ENCODE measurements at regions not wholly inside any gene's neighbourhood (a gene's known extent, or its start where the extent isn't known, plus 50 kb on each side); places are given as distances from the start of the nearest gene placed in this dataset.
A peak's percentile ranks its signal among the peaks of the same experiment; 100 is the strongest.

- H3K4me3 ChIP-seq = no peak overlapping the region
- TF ChIP-seq EP300 (IDR thresholded peaks at IDR 0.05) (no peak), CTCF (IDR thresholded peaks at IDR 0.05) (no peak), POLR2AphosphoS5 (IDR thresholded peaks at IDR 0.05) (no peak), POLR2A (IDR thresholded peaks at IDR 0.05) (no peak)
- H3K9me3 ChIP-seq = peaks cover 0 to 6% (median 0%) of the 10 kb centered on the region in 3 donors
- no peak for ATAC-seq
- H3K27me3 ChIP-seq = no peaks in the 10 kb centered on the region
- H3K27ac ChIP-seq = no peak overlapping the region
- no peaks in the 10 kb centered on the region for H3K36me3 ChIP-seq
- H3K4me1 ChIP-seq = no peaks in the 10 kb centered on the region
- 51 to 76% methylated on average over 2 of the region's 2 CpGs for WGBS, 2 donors (ENCODE audit: low coverage in 1 of 2)
Measured at GRCh38 chr5:58273711-58274110, 186.2 kb downstream of the PLK2 start.

GRCh38 chr5:58268268-58268667, 191.6 kb downstream of the PLK2 start:
- ATAC-seq = peak; percentile 16
- no peak for TF ChIP-seq POLR2AphosphoS5 (IDR thresholded peaks at IDR 0.05)
- no peak for TF ChIP-seq POLR2A (IDR thresholded peaks at IDR 0.05)
- TF ChIP-seq EP300 (IDR thresholded peaks at IDR 0.05) = no peak
- TF ChIP-seq CTCF (IDR thresholded peaks at IDR 0.05) = no peak

GRCh38 chr5:58266402-58266801, 193.5 kb downstream of the PLK2 start:
- Histone ChIP-seq H3K4me1 (no peaks in the 10 kb centered on the region), H3K27me3 (no peaks in the 10 kb centered on the region), H3K9me3 (no peaks in the 10 kb centered on the region), H3K36me3 (no peaks in the 10 kb centered on the region), H3K27ac (no peak overlapping the region), H3K4me3 (no peak overlapping the region)
- no peak for ATAC-seq
- TF ChIP-seq POLR2AphosphoS5 (IDR thresholded peaks at IDR 0.05) (no peak), POLR2A (IDR thresholded peaks at IDR 0.05) (no peak), EP300 (IDR thresholded peaks at IDR 0.05) (no peak), CTCF (IDR thresholded peaks at IDR 0.05) (no peak)

More at GRCh38 chr5:58268268-58268667, 191.6 kb downstream of the PLK2 start:
- no peaks in the 10 kb centered on the region for H3K9me3 ChIP-seq
- no peaks in the 10 kb centered on the region for H3K4me1 ChIP-seq
- H3K4me3 ChIP-seq = no peak overlapping the region
- no peaks in the 10 kb centered on the region for H3K27me3 ChIP-seq
- no peaks in the 10 kb centered on the region for H3K36me3 ChIP-seq
- WGBS, 2 donors (ENCODE audit: low coverage in 1 of 2) = 73 to 74% methylated on average over 3 to 4 of the region's 4 CpGs
- no peak overlapping the region for H3K27ac ChIP-seq

GRCh38 chr5:58265246-58265930, 194.5 kb downstream of the PLK2 start:
- Histone ChIP-seq H3K27me3 (no peaks in the 10 kb centered on the region), H3K27ac (no peak overlapping the region), H3K4me3 (no peak overlapping the region), H3K4me1 (no peaks in the 10 kb centered on the region), H3K9me3 (no peaks in the 10 kb centered on the region), H3K36me3 (no peaks in the 10 kb centered on the region)
- TF ChIP-seq EP300 (IDR thresholded peaks at IDR 0.05) (no peak), CTCF (IDR thresholded peaks at IDR 0.05) (no peak)
- 94 to 100% methylated on average over 4 of the region's 4 CpGs for WGBS, 2 donors (ENCODE audit: low coverage in 1 of 2)
- no peak for ATAC-seq

- Histone ChIP-seq H3K4me1 (no peaks in the 10 kb centered on the region), H3K27me3 (no peaks in the 10 kb centered on the region), H3K27ac (no peak overlapping the region), H3K36me3 (no peaks in the 10 kb centered on the region), H3K9me3 (no peaks in the 10 kb centered on the region), H3K4me3 (no peak overlapping the region)
- 62 to 77% methylated on average over 2 to 3 of the region's 3 CpGs for WGBS, 2 donors (ENCODE audit: low coverage in 1 of 2)
- TF ChIP-seq POLR2AphosphoS5 (IDR thresholded peaks at IDR 0.05) = no peak
- no peak for TF ChIP-seq EP300 (IDR thresholded peaks at IDR 0.05)
- TF ChIP-seq CTCF (IDR thresholded peaks at IDR 0.05) = no peak
- TF ChIP-seq POLR2A (IDR thresholded peaks at IDR 0.05) = no peak
- ATAC-seq = no peak
Measured at GRCh38 chr5:58264276-58264675, 195.6 kb downstream of the PLK2 start.
